Urinary bladder (tissue), 3 donors: ENCODE measurements at regions not wholly inside any gene's neighbourhood (a gene's known extent, or its start where the extent isn't known, plus 50 kb on each side); places are given as distances from the start of the nearest gene placed in this dataset.
A peak's percentile ranks its signal among the peaks of the same experiment; 100 is the strongest.

Source experiments
- DNase-seq: peaks from one replicate; pipeline ENCODE4 v3.0.0-alpha.2; 2015; ENCODE audit errors: extremely low spot score
- H3K27ac ChIP-seq: one replicate; pipeline ENCODE4 v1.5.1; 2013; ENCODE audit warnings: low read depth, mild to moderate bottlenecking, moderate library complexity
- H3K36me3 ChIP-seq: one replicate; pipeline ENCODE4 v1.6.1; 2013; ENCODE audit warnings: mild to moderate bottlenecking, moderate library complexity; ENCODE audit not compliant: insufficient read depth
- H3K4me1 ChIP-seq: one replicate; pipeline ENCODE4 v1.6.1; 2013; ENCODE audit warnings: mild to moderate bottlenecking, moderate library complexity; ENCODE audit not compliant: insufficient read depth
- H3K4me3 ChIP-seq: one replicate; pipeline ENCODE4 v1.5.1; 2013; ENCODE audit warnings: low read depth, low read length
- WGBS: extraction: QIAGEN DNeasy Blood & Tissue Kit; methylation state at CpG from one replicate; pipeline ENCODE4 v1.1.7; 2013; 5-methylcytosine and 5-hydroxymethylcytosine counted together
- donor health status: healthy with polysubstance abuse.
- donor health status: healthy.

- no peak for DNase-seq
- 60% methylated on average over 3 of the region's 3 CpGs for WGBS
- no peak overlapping the region for H3K27ac ChIP-seq
- no peaks in the 10 kb centered on the region for H3K4me1 ChIP-seq
- no peak overlapping the region for H3K4me3 ChIP-seq
- no peaks in the 10 kb centered on the region for H3K36me3 ChIP-seq
These were observed 76.5 kb upstream of the EGLN3 start for GRCh38 chr14:34027130-34027989.

- no peaks in the 10 kb centered on the region for H3K4me1 ChIP-seq
- H3K36me3 ChIP-seq = no peaks in the 10 kb centered on the region
- H3K4me3 ChIP-seq = no peak overlapping the region
- no peak for DNase-seq
- WGBS = over 99% methylated on average over 4 of the region's 4 CpGs
- H3K27ac ChIP-seq = no peak overlapping the region
These were observed 74.6 kb upstream of the EGLN3 start for GRCh38 chr14:34025325-34026017.

DNA sequence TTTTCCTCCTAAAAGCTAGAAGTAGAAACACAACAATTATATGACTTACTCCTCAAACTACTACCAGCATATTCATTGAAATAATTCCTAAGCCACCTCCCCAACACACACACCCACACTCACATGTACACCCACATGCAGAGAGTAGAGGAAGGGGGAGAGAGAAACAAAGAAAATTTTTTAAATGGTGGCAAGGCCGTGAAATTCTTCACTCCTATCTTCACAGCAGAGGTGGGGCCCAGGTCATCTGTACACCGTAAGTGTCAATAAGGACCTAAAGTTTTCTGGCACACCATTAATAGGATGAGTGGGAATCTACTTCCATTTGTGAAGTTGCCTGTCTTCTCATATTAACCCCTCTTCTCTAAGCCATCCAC lies 73.9 kb upstream of the EGLN3 start:
- no peaks in the 10 kb centered on the region for H3K36me3 ChIP-seq
- H3K4me1 ChIP-seq = no peaks in the 10 kb centered on the region
- DNase-seq = no peak
- WGBS = 93% methylated on average over 2 of the region's 2 CpGs
- no peak overlapping the region for H3K4me3 ChIP-seq
- H3K27ac ChIP-seq = no peak overlapping the region

DNA sequence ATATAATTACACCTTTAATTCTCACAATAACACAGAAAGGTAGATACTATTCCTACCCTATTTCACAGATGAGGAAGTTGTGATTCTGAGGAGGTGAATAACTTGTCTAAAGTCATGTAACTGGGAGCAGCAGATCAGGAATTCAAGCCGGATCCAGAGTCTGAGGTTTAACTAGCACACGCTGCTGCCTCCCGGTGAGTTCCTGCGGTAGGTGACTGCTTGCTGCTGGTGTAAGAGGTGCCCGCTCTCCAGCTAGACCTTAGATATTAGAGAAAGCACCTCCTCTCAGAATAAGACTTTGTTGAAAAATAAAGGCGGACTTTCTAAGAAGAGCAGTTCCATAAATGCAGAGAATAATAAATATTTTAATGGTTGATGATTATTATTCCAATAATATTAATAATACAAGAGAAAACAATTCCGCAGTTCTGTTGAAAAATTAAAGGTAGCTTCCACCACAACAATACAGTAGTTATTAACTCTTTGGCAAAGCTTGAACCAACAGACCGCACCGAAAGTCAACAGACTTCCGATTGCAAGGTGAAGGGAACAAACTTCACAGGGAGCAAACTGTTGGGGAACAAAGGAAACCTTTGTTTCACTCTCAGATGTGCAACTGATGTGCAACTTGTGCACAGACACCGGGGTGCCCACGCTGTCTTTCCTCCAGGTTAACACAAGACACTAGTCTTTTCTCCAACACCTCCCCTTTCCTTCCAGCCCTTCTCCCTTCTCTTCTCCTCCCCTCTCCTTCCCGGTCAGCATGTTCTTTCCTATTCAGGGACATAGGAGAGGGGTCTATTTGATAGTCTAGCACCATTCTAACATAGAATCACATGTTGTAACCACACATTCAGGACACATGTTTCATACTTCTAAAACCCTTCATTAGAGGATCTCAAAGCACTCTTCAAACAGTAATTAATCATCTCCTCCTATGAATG lies 73.2 kb upstream of the EGLN3 start:
- no peak for DNase-seq
- Histone ChIP-seq H3K36me3 (no peaks in the 10 kb centered on the region), H3K4me1 (no peaks in the 10 kb centered on the region), H3K27ac (no peak overlapping the region), H3K4me3 (no peak overlapping the region)
- 86% methylated on average over 13 of the region's 13 CpGs for WGBS

DNA sequence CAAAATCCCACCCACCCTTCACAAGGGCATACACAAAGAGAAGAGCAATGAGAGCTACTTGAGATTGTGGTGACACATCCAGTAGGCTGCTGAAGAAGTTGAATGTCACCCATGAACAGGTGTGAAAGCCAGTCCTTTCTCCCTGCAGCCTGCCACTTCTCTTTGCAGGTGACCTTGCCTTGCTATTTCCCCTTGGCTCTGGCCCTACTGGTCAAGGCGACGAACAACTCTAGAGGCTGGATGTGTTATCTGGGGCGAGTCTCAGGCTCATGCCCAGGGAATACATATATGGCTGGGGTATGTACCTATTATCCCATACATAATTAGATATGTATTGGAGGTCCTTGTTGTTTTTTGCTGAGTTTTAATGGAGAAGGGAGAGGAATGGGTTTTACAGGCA lies 70.2 kb upstream of the EGLN3 start:
- H3K4me1 ChIP-seq = no peaks in the 10 kb centered on the region
- WGBS = 96% methylated on average over 3 of the region's 3 CpGs
- H3K27ac ChIP-seq = no peak overlapping the region
- no peaks in the 10 kb centered on the region for H3K36me3 ChIP-seq
- H3K4me3 ChIP-seq = no peak overlapping the region
- DNase-seq = no peak

- 74% methylated on average over 3 of the region's 3 CpGs for WGBS
- no peak overlapping the region for H3K27ac ChIP-seq
- DNase-seq = no peak
These were observed 69.1 kb upstream of the EGLN3 start for GRCh38 chr14:34020014-34020413.

DNA sequence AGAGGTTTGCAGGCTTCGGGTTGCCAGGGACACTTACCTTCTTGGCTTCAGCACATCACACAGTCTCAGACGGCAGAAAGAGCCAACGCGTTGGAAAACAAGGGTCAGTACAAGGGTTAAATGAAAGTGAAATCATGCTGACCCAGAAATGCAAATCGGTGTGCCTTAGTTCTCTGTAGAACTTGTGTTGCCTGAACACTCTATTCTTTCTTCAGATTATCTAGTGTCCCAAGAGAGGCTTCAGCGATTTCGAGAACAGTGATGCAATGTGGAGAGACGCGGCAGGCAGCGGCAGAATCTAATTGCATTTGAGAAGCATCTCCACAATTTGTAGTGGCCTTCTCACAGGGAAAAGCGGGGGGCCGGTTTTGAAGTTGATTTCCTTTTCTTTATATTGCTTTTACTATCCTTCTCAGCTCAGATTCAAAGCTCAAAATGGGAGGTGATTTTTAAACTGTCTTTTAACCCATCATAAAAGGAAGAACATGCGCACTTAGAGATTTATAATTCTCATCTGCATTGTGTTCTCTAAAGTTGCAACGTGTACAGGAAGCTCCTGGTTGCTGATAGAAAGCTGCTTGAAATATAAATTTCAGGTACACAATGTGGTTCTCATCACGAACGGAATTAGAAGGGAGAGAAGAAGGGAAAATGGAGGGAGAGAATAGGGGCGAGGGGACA lies 67.8 kb upstream of the EGLN3 start:
- Histone ChIP-seq H3K4me3 (peak overlapping the region; percentile 16), H3K36me3 (no peaks in the 10 kb centered on the region), H3K4me1 (no peaks in the 10 kb centered on the region), H3K27ac (no peak overlapping the region)
- no peak for DNase-seq
- WGBS = 63% methylated on average over 17 of the region's 17 CpGs

More at GRCh38 chr14:34020014-34020413, 69.1 kb upstream of the EGLN3 start:
- Histone ChIP-seq H3K4me3 (no peak overlapping the region), H3K36me3 (no peaks in the 10 kb centered on the region), H3K4me1 (no peaks in the 10 kb centered on the region)

DNA sequence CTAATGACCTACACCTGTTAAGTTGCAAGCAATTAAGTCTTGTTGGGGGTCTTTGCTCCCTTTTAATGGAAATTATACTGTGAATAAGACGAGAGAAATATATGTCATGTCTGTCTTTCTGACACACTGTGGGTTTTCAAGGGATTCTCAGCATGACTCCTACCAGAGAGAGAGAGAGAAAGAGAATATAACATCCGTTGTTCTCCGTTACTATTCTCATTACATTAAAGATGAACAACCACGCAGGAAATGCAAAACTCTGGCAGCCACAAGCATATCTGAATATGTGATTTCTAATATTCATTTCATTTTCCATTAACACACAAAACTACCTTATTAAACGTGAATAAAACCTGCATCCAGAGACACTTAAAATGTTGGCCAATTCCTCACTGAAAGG lies 67.3 kb upstream of the EGLN3 start:
- H3K4me3 ChIP-seq = peak overlapping the region; percentile 16
- WGBS = 77% methylated on average over 5 of the region's 5 CpGs
- no peaks in the 10 kb centered on the region for H3K36me3 ChIP-seq
- H3K27ac ChIP-seq = no peak overlapping the region
- no peaks in the 10 kb centered on the region for H3K4me1 ChIP-seq
- DNase-seq = no peak

DNA sequence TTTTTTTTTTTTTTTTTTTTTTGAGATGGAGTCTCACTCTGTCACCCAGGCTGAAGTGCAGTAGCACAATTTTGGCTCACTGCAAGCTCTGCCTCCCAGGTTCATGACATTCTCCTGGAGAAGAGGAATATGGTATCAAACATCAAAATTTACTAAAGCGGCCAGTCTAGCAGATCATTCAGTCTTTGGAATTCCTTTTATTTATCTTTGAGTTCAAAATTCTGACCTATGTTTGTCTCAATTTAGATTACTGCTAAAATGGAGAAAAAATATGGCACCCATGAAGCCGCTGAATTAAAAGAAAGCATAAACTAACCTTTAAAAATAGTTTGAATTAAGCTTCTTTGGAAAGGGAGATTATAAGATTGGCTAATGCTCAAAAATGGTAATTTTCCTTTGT lies 64.5 kb upstream of the EGLN3 start:
- WGBS = 83% methylated on average over 2 of the region's 2 CpGs
- DNase-seq = no peak
- no peak overlapping the region for H3K27ac ChIP-seq

DNA sequence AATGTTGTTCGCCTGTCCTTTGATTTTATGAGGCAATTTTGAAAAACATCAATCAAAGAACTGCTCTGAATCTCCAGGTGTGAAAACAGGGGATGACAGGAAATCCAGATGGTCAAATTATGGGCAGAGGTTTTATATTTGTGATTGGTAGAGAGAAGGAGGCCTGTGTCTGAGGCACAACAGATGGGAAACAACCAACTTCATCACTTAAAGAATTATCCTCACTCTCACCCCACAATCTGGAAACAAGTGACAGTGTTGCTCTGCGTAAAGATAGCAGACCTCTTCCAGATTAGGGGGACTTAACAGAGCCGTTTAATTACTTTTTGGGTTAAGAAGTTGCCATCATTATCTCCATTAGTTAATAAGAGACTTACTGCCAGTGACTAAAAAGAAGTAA lies 64.1 kb upstream of the EGLN3 start:
- H3K4me1 ChIP-seq = no peaks in the 10 kb centered on the region
- no peak overlapping the region for H3K4me3 ChIP-seq
- H3K27ac ChIP-seq = no peak overlapping the region
- 90% methylated on average over 3 of the region's 3 CpGs for WGBS
- no peaks in the 10 kb centered on the region for H3K36me3 ChIP-seq
- no peak for DNase-seq

More for the DNA sequence above, 64.5 kb upstream of the EGLN3 start:
- no peak overlapping the region for H3K4me3 ChIP-seq
- no peaks in the 10 kb centered on the region for H3K4me1 ChIP-seq
- no peaks in the 10 kb centered on the region for H3K36me3 ChIP-seq

- Histone ChIP-seq H3K4me3 (no peak overlapping the region), H3K27ac (no peak overlapping the region), H3K4me1 (no peaks in the 10 kb centered on the region), H3K36me3 (no peaks in the 10 kb centered on the region)
- 79% methylated on average over 4 of the region's 4 CpGs for WGBS
- DNase-seq = no peak
These were observed 62.8 kb upstream of the EGLN3 start for GRCh38 chr14:34013721-34014060.

DNA sequence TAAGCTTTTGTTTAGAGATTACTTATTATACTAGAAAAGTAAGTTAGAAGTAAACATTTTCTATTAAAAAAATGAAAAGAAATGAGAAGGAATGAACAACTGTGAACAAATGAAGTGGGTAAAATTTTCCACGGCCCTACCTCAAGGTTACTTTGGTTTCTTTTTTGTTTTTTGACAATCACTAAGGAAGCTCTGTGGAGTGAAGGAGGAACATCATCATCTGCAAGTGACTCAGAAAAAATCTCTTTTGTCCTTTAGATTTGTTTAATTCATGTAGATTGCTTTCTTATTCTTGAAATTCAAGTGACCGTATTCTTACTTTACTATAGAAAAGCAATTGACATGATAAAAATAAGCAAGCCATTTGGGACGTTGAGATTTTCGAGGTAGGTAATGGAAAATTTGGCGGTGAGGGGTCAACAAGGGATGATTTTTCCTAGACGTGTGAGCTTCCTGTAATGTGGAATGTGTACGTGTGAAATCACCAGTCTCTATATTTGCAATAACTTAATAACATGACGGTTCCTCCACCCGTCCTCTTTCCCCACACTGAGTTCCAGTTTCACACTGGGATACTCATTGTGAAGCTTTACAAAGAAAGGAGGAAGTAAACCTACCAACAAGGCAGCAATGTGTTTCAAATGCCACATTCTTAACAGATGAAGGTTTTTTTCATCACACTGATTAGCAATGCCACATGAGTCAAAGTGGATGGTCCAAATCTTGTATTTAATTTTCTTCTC lies 62.3 kb upstream of the EGLN3 start:
- Histone ChIP-seq H3K27ac (no peak overlapping the region), H3K4me3 (no peak overlapping the region), H3K4me1 (no peaks in the 10 kb centered on the region), H3K36me3 (no peaks in the 10 kb centered on the region)
- no peak for DNase-seq
- WGBS = 81% methylated on average over 9 of the region's 9 CpGs

DNA sequence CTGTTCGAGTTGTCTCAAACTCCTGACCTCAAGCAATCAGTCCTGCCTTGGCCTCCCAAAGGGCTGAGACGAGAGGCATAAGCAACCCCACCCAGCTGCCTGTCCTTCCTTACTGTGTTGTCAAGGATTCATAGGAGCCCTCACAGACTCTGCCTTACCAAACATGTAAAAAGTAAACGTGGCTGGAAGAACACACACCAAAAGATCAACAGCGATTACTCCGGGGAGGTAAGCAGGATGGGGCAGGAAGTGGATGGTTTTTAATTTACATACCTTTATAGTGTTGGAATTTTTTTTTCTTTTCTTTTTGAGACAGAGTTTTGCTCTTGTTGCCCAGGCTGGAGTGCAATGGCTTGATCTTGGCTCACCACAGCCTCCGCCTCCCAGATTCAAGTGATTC lies 61.5 kb upstream of the EGLN3 start:
- Histone ChIP-seq H3K27ac (no peak overlapping the region), H3K4me3 (no peak overlapping the region), H3K36me3 (no peaks in the 10 kb centered on the region), H3K4me1 (no peaks in the 10 kb centered on the region)
- 87% methylated on average over 6 of the region's 6 CpGs for WGBS
- no peak for DNase-seq
